ENCODE measurements at regions not wholly inside any gene's neighbourhood (a gene's known extent, or its start where the extent isn't known, plus 50 kb on each side); places are given as distances from the start of the nearest gene placed in this dataset.

GRCh38 chr22:35195226-35195625, 62.1 kb upstream of the HMGXB4 start (continued):
- no peak for TF ChIP-seq BCLAF1 (IDR thresholded peaks at IDR 0.05; ENCODE audit: borderline replicate concordance in 1 of 2, control insufficient read depth in 1 of 2, low read depth in 2 of 2, low read length in 1 of 2)
- TF ChIP-seq JUNB (CRISPR knock-in tag; conservative IDR thresholded peaks at IDR 0.05), result peak; percentile 55; the same call in 1 of the 2 replicates
- 0 out of 2 replicates have a peak, but pooled peaks have one; percentile 27 for TF ChIP-seq E2F3 (CRISPR knock-in tag; IDR thresholded peaks at IDR 0.05)
- TF ChIP-seq CSDE1 (IDR thresholded peaks at IDR 0.05), result no peak
- TF ChIP-seq ETV5 (CRISPR knock-in tag; IDR thresholded peaks at IDR 0.05; ENCODE audit: low read depth), result no peak
- no peak for TF ChIP-seq PML (IDR thresholded peaks at IDR 0.05; ENCODE audit: low read length)
- no peak for TF ChIP-seq ZNF217 (CRISPR knock-in tag; IDR thresholded peaks at IDR 0.05)
- no peak for TF ChIP-seq SIN3A (IDR thresholded peaks at IDR 0.05; ENCODE audit: borderline replicate concordance in 2 of 2, control insufficient read depth in 1 of 2, low read depth in 2 of 2, low read length in 2 of 2)
- TF ChIP-seq SREBF2 (CRISPR knock-in tag; IDR thresholded peaks at IDR 0.05), result no peak
- TF ChIP-seq GMEB1 (CRISPR knock-in tag; IDR thresholded peaks at IDR 0.05), result peak; percentile 56
- TF ChIP-seq CC2D1A (IDR thresholded peaks at IDR 0.05), result no peak
- TF ChIP-seq, protein P1, sequence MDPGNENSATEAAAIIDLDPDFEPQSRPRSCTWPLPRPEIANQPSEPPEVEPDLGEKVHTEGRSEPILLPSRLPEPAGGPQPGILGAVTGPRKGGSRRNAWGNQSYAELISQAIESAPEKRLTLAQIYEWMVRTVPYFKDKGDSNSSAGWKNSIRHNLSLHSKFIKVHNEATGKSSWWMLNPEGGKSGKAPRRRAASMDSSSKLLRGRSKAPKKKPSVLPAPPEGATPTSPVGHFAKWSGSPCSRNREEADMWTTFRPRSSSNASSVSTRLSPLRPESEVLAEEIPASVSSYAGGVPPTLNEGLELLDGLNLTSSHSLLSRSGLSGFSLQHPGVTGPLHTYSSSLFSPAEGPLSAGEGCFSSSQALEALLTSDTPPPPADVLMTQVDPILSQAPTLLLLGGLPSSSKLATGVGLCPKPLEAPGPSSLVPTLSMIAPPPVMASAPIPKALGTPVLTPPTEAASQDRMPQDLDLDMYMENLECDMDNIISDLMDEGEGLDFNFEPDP (CRISPR knock-in tag; IDR thresholded peaks at IDR 0.05), result peak; percentile 35; the same call in 1 of the 2 replicates
- no peak for TF ChIP-seq RCOR1 (IDR thresholded peaks at IDR 0.05; ENCODE audit: borderline replicate concordance in 1 of 2, low read depth in 2 of 2, low read length in 2 of 2)
- TF ChIP-seq ZFPM2 (CRISPR knock-in tag; IDR thresholded peaks at IDR 0.05), result peak; percentile 58; the same call in 1 of the 2 replicates
- TF ChIP-seq MTA2 (IDR thresholded peaks at IDR 0.05; ENCODE audit: low read depth), result no peak
- TF ChIP-seq MXI1 (IDR thresholded peaks at IDR 0.05; ENCODE audit: low read depth, low read length), result no peak
- TF ChIP-seq CEBPG (CRISPR knock-in tag; IDR thresholded peaks at IDR 0.05), result no peak
- TF ChIP-seq CEBPG (tag; conservative IDR thresholded peaks at IDR 0.05 in 1 of 2, IDR thresholded peaks at IDR 0.05 in 1 of 2), result peak in 1 of 2 experiments; percentile 46; a peak in 2 of 4 replicates
- no peak for TF ChIP-seq ZNF41 (CRISPR knock-in tag; conservative IDR thresholded peaks at IDR 0.05)
- TF ChIP-seq CBFA2T2 (conservative IDR thresholded peaks at IDR 0.05), result no peak
- 0 out of 2 replicates have a peak, but pooled peaks have one; percentile 52 for TF ChIP-seq ZNF165 (CRISPR knock-in tag; IDR thresholded peaks at IDR 0.05; ENCODE audit: borderline replicate concordance)
- peak; percentile 93 for TF ChIP-seq ZNF449 (CRISPR knock-in tag; IDR thresholded peaks at IDR 0.05)
